Aorta (tissue), 5 donors: ENCODE measurements at regions not wholly inside any gene's neighbourhood (a gene's known extent, or its start where the extent isn't known, plus 50 kb on each side); places are given as distances from the start of the nearest gene placed in this dataset.

Experiments
- ATAC-seq: fragments of 200-7000 bp; cut with Tn5 transposase; one replicate; pipeline ENCODE4 v1.9.1; 2022; ENCODE audit warnings: moderate library complexity; ENCODE audit not compliant: low FRiP score
- DNase-seq, 2 donors: peaks; one replicate each; pipeline ENCODE4 v3.0.0-alpha.2; 2020
- H3K27ac ChIP-seq, 2 donors: one replicate each; pipeline ENCODE4 v1.5.1; 2013; ENCODE audit warnings: low read length in 2 of 2, mild to moderate bottlenecking in 2 of 2, moderate library complexity in 2 of 2, control low read depth in 1 of 2, inconsistent platforms in 1 of 2, low read depth in 1 of 2
- H3K27me3 ChIP-seq, 2 donors: one replicate each; pipeline ENCODE4 v1.6.1; 2013; ENCODE audit warnings: control low read depth in 1 of 2, low read length in 1 of 2, mild to moderate bottlenecking in 1 of 2, moderate library complexity in 1 of 2; ENCODE audit not compliant: insufficient read depth in 2 of 2, control insufficient read depth in 1 of 2
- H3K36me3 ChIP-seq, 2 donors: one replicate each; pipeline ENCODE4 v1.6.1; 2013; ENCODE audit warnings: control low read depth in 1 of 2, low read length in 1 of 2, mild to moderate bottlenecking in 1 of 2; ENCODE audit not compliant: insufficient read depth in 2 of 2, control insufficient read depth in 1 of 2
- H3K4me1 ChIP-seq, 2 donors: one replicate each; pipeline ENCODE4 v1.6.1; 2013; ENCODE audit warnings: low read length in 2 of 2, control low read depth in 1 of 2, mild to moderate bottlenecking in 1 of 2, moderate library complexity in 1 of 2; ENCODE audit not compliant: insufficient read depth in 2 of 2, control insufficient read depth in 1 of 2
- H3K4me3 ChIP-seq, 2 donors: one replicate each; pipeline ENCODE4 v1.5.1; 2013; ENCODE audit warnings: low read length in 2 of 2, control low read depth in 1 of 2, mild to moderate bottlenecking in 1 of 2
- H3K9me3 ChIP-seq: one replicate; pipeline ENCODE4 v1.6.1; 2013; ENCODE audit warnings: mild to moderate bottlenecking, low read length; ENCODE audit not compliant: control insufficient read depth
- WGBS, 2 donors: extraction: QIAGEN DNeasy Blood & Tissue Kit; methylation state at CpG; one replicate each; pipeline ENCODE4 v1.1.7; 2013; 5-methylcytosine and 5-hydroxymethylcytosine counted together
- intact Hi-C, 2 donors: fragments of 100-400 bp; cut with DNase I; formaldehyde crosslinking; loops; one replicate each; pipeline versions ENCODE4 v1.14.2 to v1.15.0; 2022
- donor health status: healthy with polysubstance abuse.
- donor health status: Bipolar disorder and iron deficiency.
- donor health status: DM: no; HTN: no; CAD: no.
- donor health status: DM: no; HTN: no; CAD: no.
- donor health status: DM: yes; HTN: yes; CAD: no.

- no peaks in the 10 kb centered on the region for H3K9me3 ChIP-seq
- H3K4me3 ChIP-seq, result no peak overlapping the region
- no peak for DNase-seq
- H3K27me3 ChIP-seq, result no peaks in the 10 kb centered on the region
- H3K27ac ChIP-seq, result no peak overlapping the region
- H3K36me3 ChIP-seq, result no peaks in the 10 kb centered on the region
- H3K4me1 ChIP-seq, result peaks cover 5 to 9% of the 10 kb centered on the region in 2 donors
- intact Hi-C loops, result no loop called here
- no peak for ATAC-seq
Measured at GRCh38 chr11:104320097-104320496, 156.2 kb upstream of the PDGFD start.

GRCh38 chr11:104319396-104319795 is 155.4 kb upstream of the PDGFD start:
- intact Hi-C loops, result no loop called here
- H3K4me1 ChIP-seq, result peaks cover 5 to 9% of the 10 kb centered on the region in 2 donors
- 83 to 87% methylated on average over 4 of the region's 4 CpGs for WGBS, 2 donors
- no peak overlapping the region for H3K27ac ChIP-seq
- no peaks in the 10 kb centered on the region for H3K9me3 ChIP-seq
- ATAC-seq (no peak), DNase-seq (no peak)
- H3K36me3 ChIP-seq, result no peaks in the 10 kb centered on the region
- H3K27me3 ChIP-seq, result no peaks in the 10 kb centered on the region
- H3K4me3 ChIP-seq, result no peak overlapping the region

- H3K4me1 ChIP-seq, result no peaks in the 10 kb centered on the region
- intact Hi-C loops, result no loop called here
- no peaks in the 10 kb centered on the region for H3K27me3 ChIP-seq
- H3K4me3 ChIP-seq, result no peak overlapping the region
- WGBS, 2 donors, result 76 to 88% methylated on average over 2 of the region's 2 CpGs
- H3K9me3 ChIP-seq, result no peaks in the 10 kb centered on the region
- DNase-seq (no peak), ATAC-seq (no peak)
- H3K27ac ChIP-seq, result no peak overlapping the region
- H3K36me3 ChIP-seq, result no peaks in the 10 kb centered on the region
Measured at GRCh38 chr11:104306862-104307474, 143.0 kb upstream of the PDGFD start.

GRCh38 chr11:104301776-104302175 is 137.8 kb upstream of the PDGFD start:
- no peaks in the 10 kb centered on the region for H3K27me3 ChIP-seq

GRCh38 chr11:104291646-104292045 is 127.7 kb upstream of the PDGFD start:
- intact Hi-C loops, result no loop called here
- ATAC-seq, result no peak

More at GRCh38 chr11:104301776-104302175, 137.8 kb upstream of the PDGFD start:
- ATAC-seq, result no peak
- intact Hi-C loops, result no loop called here
- Histone ChIP-seq H3K9me3 (no peaks in the 10 kb centered on the region), H3K36me3 (no peaks in the 10 kb centered on the region), H3K4me1 (no peaks in the 10 kb centered on the region), H3K27ac (no peak overlapping the region), H3K4me3 (no peak overlapping the region)
- 63 to 72% methylated on average over 1 of the region's 1 CpG for WGBS, 2 donors
- no peak for DNase-seq

GRCh38 chr11:104286129-104286528 is 122.2 kb upstream of the PDGFD start:
- no peak overlapping the region for H3K4me3 ChIP-seq
- 47 to 48% methylated on average over 1 of the region's 1 CpG for WGBS, 2 donors
- peaks cover 3% of the 10 kb centered on the region for H3K9me3 ChIP-seq
- ATAC-seq, result no peak
- H3K36me3 ChIP-seq, result no peaks in the 10 kb centered on the region
- no peaks in the 10 kb centered on the region for H3K27me3 ChIP-seq
- no peak for DNase-seq
- intact Hi-C loops, result no loop called here
- no peak overlapping the region for H3K27ac ChIP-seq
- no peaks in the 10 kb centered on the region for H3K4me1 ChIP-seq

More at GRCh38 chr11:104291646-104292045, 127.7 kb upstream of the PDGFD start:
- Histone ChIP-seq H3K4me3 (no peak overlapping the region), H3K36me3 (no peaks in the 10 kb centered on the region), H3K4me1 (no peaks in the 10 kb centered on the region), H3K27me3 (no peaks in the 10 kb centered on the region), H3K27ac (no peak overlapping the region), H3K9me3 (peaks cover 3% of the 10 kb centered on the region)
- DNase-seq, result no peak
- 87% methylated on average over 2 of the region's 2 CpGs for WGBS, 2 donors

- Histone ChIP-seq H3K4me1 (no peaks in the 10 kb centered on the region), H3K4me3 (no peak overlapping the region), H3K27me3 (no peaks in the 10 kb centered on the region), H3K27ac (no peak overlapping the region), H3K36me3 (no peaks in the 10 kb centered on the region), H3K9me3 (no peaks in the 10 kb centered on the region)
- intact Hi-C loops, result no loop called here
- ATAC-seq, result no peak
- DNase-seq, result no peak
Measured at GRCh38 chr11:104279587-104279986, 115.6 kb upstream of the PDGFD start.

GRCh38 chr11:104275992-104276391 is 112.0 kb upstream of the PDGFD start:
- Histone ChIP-seq H3K27ac (no peak overlapping the region), H3K36me3 (no peaks in the 10 kb centered on the region), H3K9me3 (no peaks in the 10 kb centered on the region), H3K4me3 (no peak overlapping the region), H3K27me3 (no peaks in the 10 kb centered on the region), H3K4me1 (no peaks in the 10 kb centered on the region)
- WGBS, 2 donors, result 70 to 77% methylated on average over 2 of the region's 2 CpGs
- ATAC-seq (no peak), DNase-seq (no peak)
- intact Hi-C loops, result no loop called here

GRCh38 chr11:104260456-104260855 is 96.5 kb upstream of the PDGFD start:
- intact Hi-C loops, result no loop called here
- ATAC-seq (no peak), DNase-seq (no peak)
- H3K36me3 ChIP-seq, result no peaks in the 10 kb centered on the region
- no peaks in the 10 kb centered on the region for H3K27me3 ChIP-seq
- H3K4me3 ChIP-seq, result no peak overlapping the region
- no peaks in the 10 kb centered on the region for H3K9me3 ChIP-seq
- no peaks in the 10 kb centered on the region for H3K4me1 ChIP-seq
- 53 to 72% methylated on average over 2 of the region's 2 CpGs for WGBS, 2 donors
- H3K27ac ChIP-seq, result no peak overlapping the region
